SH-SY5Y (cell line): ENCODE measurements at regions not wholly inside any gene's neighbourhood (a gene's known extent, or its start where the extent isn't known, plus 50 kb on each side); places are given as distances from the start of the nearest gene placed in this dataset.

Experiments
- GATA2 ChIP-seq: IDR thresholded peaks from 2 replicates; pipeline ENCODE4 v1.6.1; 2011; ENCODE audit warnings: mild to moderate bottlenecking, low read depth, low read length
- GATA3 ChIP-seq: IDR thresholded peaks from 2 replicates; pipeline ENCODE4 v1.6.1; 2011; ENCODE audit warnings: low read depth, mild to moderate bottlenecking, low read length, moderate library complexity

DNA sequence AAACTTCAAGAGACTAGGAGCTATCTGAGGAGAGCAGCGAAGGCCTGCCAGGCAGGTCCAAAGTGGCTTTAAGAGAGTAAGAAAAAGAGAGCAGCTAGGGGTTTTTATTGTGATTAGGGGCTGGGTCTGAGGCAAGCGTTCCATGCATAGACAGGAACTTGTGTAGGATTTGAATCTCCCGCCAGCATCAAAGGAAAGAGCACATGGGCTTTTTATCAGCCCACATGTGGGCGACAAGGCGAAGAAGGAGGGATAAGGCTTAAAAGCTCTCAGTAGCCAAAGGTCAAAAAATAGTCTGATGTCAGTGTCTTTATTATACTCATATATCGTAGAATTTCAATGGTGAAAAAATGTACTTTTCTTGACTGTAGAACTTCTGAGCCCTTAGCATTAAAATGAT, 178.5 kb upstream of the TMEFF2 start:
- no peak for TF ChIP-seq GATA3
- no peak for TF ChIP-seq GATA2
